ENCODE measurements at regions not wholly inside any gene's neighbourhood (a gene's known extent, or its start where the extent isn't known, plus 50 kb on each side); places are given as distances from the start of the nearest gene placed in this dataset.
"Not testable (repeated sequence)": the region's sequence is repeated elsewhere in the genome, so short reads cannot be mapped to it uniquely, and the experiment has no call there.

GRCh38 chr6:121631752-121632151 lies 196.3 kb downstream of the GJA1 start:
- DNase-seq, H3K27me3 Mint-ChIP-seq, H3K4me3 Mint-ChIP-seq, H3K36me3 Mint-ChIP-seq, H3K27ac Mint-ChIP-seq, H3K4me1 Mint-ChIP-seq: not testable (repeated sequence)
- peaks cover 25% of the 10 kb centered on the region for H3K9me3 Mint-ChIP-seq

- peaks cover 27% of the 10 kb centered on the region for H3K9me3 Mint-ChIP-seq
- no peak overlapping the region for H3K4me3 Mint-ChIP-seq
- no peaks in the 10 kb centered on the region for H3K27me3 Mint-ChIP-seq
- H3K4me1 Mint-ChIP-seq, result no peaks in the 10 kb centered on the region
- DNase-seq, result no peak
- peaks cover 3% of the 10 kb centered on the region for H3K36me3 Mint-ChIP-seq
- H3K27ac Mint-ChIP-seq, result no peak overlapping the region
Observed at GRCh38 chr6:121633309-121633708, 197.9 kb downstream of the GJA1 start.

GRCh38 chr6:121634586-121634985 lies 199.1 kb downstream of the GJA1 start:
- not testable (repeated sequence) for H3K4me3 Mint-ChIP-seq, H3K27ac Mint-ChIP-seq, H3K36me3 Mint-ChIP-seq, DNase-seq, H3K4me1 Mint-ChIP-seq, H3K27me3 Mint-ChIP-seq
- H3K9me3 Mint-ChIP-seq, result peaks cover 29% of the 10 kb centered on the region

- Mint-ChIP-seq H3K27me3 (no peaks in the 10 kb centered on the region), H3K27ac (no peak overlapping the region)
Observed at GRCh38 chr6:121635355-121635754, 199.9 kb downstream of the GJA1 start.

GRCh38 chr6:121636217-121636616 lies 200.8 kb downstream of the GJA1 start:
- not testable (repeated sequence) for H3K4me1 Mint-ChIP-seq, H3K4me3 Mint-ChIP-seq, H3K36me3 Mint-ChIP-seq, H3K27me3 Mint-ChIP-seq, DNase-seq, H3K27ac Mint-ChIP-seq
- peaks cover 25% of the 10 kb centered on the region for H3K9me3 Mint-ChIP-seq

More at GRCh38 chr6:121635355-121635754, 199.9 kb downstream of the GJA1 start:
- no peaks in the 10 kb centered on the region for H3K4me1 Mint-ChIP-seq
- peaks cover 31% of the 10 kb centered on the region for H3K9me3 Mint-ChIP-seq
- H3K36me3 Mint-ChIP-seq, result peaks cover 3% of the 10 kb centered on the region
- H3K4me3 Mint-ChIP-seq, result no peak overlapping the region
- DNase-seq, result no peak

GRCh38 chr6:121639021-121639420 lies 203.6 kb downstream of the GJA1 start:
- Mint-ChIP-seq H3K4me1 (no peaks in the 10 kb centered on the region), H3K36me3 (peaks cover 6% of the 10 kb centered on the region), H3K27ac (no peak overlapping the region), H3K4me3 (no peak overlapping the region), H3K9me3 (peaks cover 21% of the 10 kb centered on the region), H3K27me3 (no peaks in the 10 kb centered on the region)
- no peak for DNase-seq

GRCh38 chr6:121641158-121641557 lies 205.7 kb downstream of the GJA1 start:
- Mint-ChIP-seq H3K9me3 (peaks cover 15% of the 10 kb centered on the region), H3K27me3 (no peaks in the 10 kb centered on the region)

GRCh38 chr6:121645100-121645745 lies 209.8 kb downstream of the GJA1 start:
- H3K4me3 Mint-ChIP-seq, result no peak overlapping the region
- H3K9me3 Mint-ChIP-seq, result peaks cover 7% of the 10 kb centered on the region
- DNase-seq, result peak; percentile 41
- H3K27ac Mint-ChIP-seq, result peak overlapping the region; percentile 55
- H3K36me3 Mint-ChIP-seq, result peaks cover 3% of the 10 kb centered on the region
- no peaks in the 10 kb centered on the region for H3K27me3 Mint-ChIP-seq
- H3K4me1 Mint-ChIP-seq, result peaks cover 14% of the 10 kb centered on the region

More at GRCh38 chr6:121641158-121641557, 205.7 kb downstream of the GJA1 start:
- Mint-ChIP-seq H3K36me3 (peaks cover 6% of the 10 kb centered on the region), H3K27ac (no peak overlapping the region), H3K4me1 (peaks cover 10% of the 10 kb centered on the region), H3K4me3 (no peak overlapping the region)
- no peak for DNase-seq

- Mint-ChIP-seq H3K27ac (no peak overlapping the region), H3K27me3 (no peaks in the 10 kb centered on the region), H3K4me1 (peaks cover 36% of the 10 kb centered on the region), H3K36me3 (peaks cover 3% of the 10 kb centered on the region), H3K4me3 (no peak overlapping the region), H3K9me3 (peaks cover 6% of the 10 kb centered on the region)
- no peak for DNase-seq
Observed at GRCh38 chr6:121647905-121648304, 212.5 kb downstream of the GJA1 start.

GRCh38 chr6:121649951-121650350 lies 214.5 kb downstream of the GJA1 start:
- no peaks in the 10 kb centered on the region for H3K36me3 Mint-ChIP-seq
- H3K4me1 Mint-ChIP-seq, result peaks cover 41% of the 10 kb centered on the region
- no peak overlapping the region for H3K4me3 Mint-ChIP-seq
- H3K27ac Mint-ChIP-seq, result no peak overlapping the region
- DNase-seq, result no peak
- no peaks in the 10 kb centered on the region for H3K27me3 Mint-ChIP-seq
- no peaks in the 10 kb centered on the region for H3K9me3 Mint-ChIP-seq

- Mint-ChIP-seq H3K27ac (no peak overlapping the region), H3K9me3 (peaks cover 3% of the 10 kb centered on the region), H3K36me3 (no peaks in the 10 kb centered on the region), H3K27me3 (no peaks in the 10 kb centered on the region), H3K4me1 (peaks cover 32% of the 10 kb centered on the region), H3K4me3 (no peak overlapping the region)
- DNase-seq, result no peak
Observed at GRCh38 chr6:121651420-121651819, 216.0 kb downstream of the GJA1 start.

GRCh38 chr6:121652223-121652622 lies 216.8 kb downstream of the GJA1 start:
- Mint-ChIP-seq H3K27ac (no peak overlapping the region), H3K36me3 (no peaks in the 10 kb centered on the region), H3K27me3 (no peaks in the 10 kb centered on the region), H3K4me3 (no peak overlapping the region), H3K9me3 (peaks cover 3% of the 10 kb centered on the region), H3K4me1 (peaks cover 32% of the 10 kb centered on the region)
- no peak for DNase-seq

- no peak for DNase-seq
- H3K4me3 Mint-ChIP-seq, result no peak overlapping the region
- H3K9me3 Mint-ChIP-seq, result peaks cover 3% of the 10 kb centered on the region
- H3K36me3 Mint-ChIP-seq, result no peaks in the 10 kb centered on the region
- no peak overlapping the region for H3K27ac Mint-ChIP-seq
- H3K27me3 Mint-ChIP-seq, result no peaks in the 10 kb centered on the region
- peaks cover 32% of the 10 kb centered on the region for H3K4me1 Mint-ChIP-seq
Observed at GRCh38 chr6:121652726-121653623, 217.5 kb downstream of the GJA1 start.

GRCh38 chr6:121653624-121654008 lies 218.2 kb downstream of the GJA1 start:
- H3K4me1 Mint-ChIP-seq, result peaks cover 32% of the 10 kb centered on the region
- no peak overlapping the region for H3K4me3 Mint-ChIP-seq
- no peaks in the 10 kb centered on the region for H3K36me3 Mint-ChIP-seq
- H3K27me3 Mint-ChIP-seq, result no peaks in the 10 kb centered on the region
- no peak for DNase-seq
- H3K9me3 Mint-ChIP-seq, result peaks cover 3% of the 10 kb centered on the region
- H3K27ac Mint-ChIP-seq, result no peak overlapping the region

GRCh38 chr6:121657972-121658371 lies 222.5 kb downstream of the GJA1 start:
- no peak for DNase-seq
- no peak overlapping the region for H3K27ac Mint-ChIP-seq
- no peaks in the 10 kb centered on the region for H3K36me3 Mint-ChIP-seq
- H3K4me1 Mint-ChIP-seq, result peaks cover 5% of the 10 kb centered on the region
- H3K4me3 Mint-ChIP-seq, result no peak overlapping the region
- no peaks in the 10 kb centered on the region for H3K27me3 Mint-ChIP-seq
- H3K9me3 Mint-ChIP-seq, result peaks cover 3% of the 10 kb centered on the region

GRCh38 chr6:121660277-121660676 lies 224.8 kb downstream of the GJA1 start:
- no peaks in the 10 kb centered on the region for H3K27me3 Mint-ChIP-seq
- no peaks in the 10 kb centered on the region for H3K4me1 Mint-ChIP-seq
- no peak overlapping the region for H3K4me3 Mint-ChIP-seq
- H3K27ac Mint-ChIP-seq, result no peak overlapping the region
- H3K36me3 Mint-ChIP-seq, result no peaks in the 10 kb centered on the region
- peaks cover 3% of the 10 kb centered on the region for H3K9me3 Mint-ChIP-seq
- DNase-seq, result no peak

Data from activated naive CD8-positive, alpha-beta T cell treated with anti-CD3 and anti-CD28 coated beads for 36 hours (primary cell).